Activated T-cell treated with anti-CD3 and anti-CD28 coated beads, Interleukin-2, amount 50 U/mL, for 24 hours (primary cell): ENCODE measurements at regions not wholly inside any gene's neighbourhood (a gene's known extent, or its start where the extent isn't known, plus 50 kb on each side); places are given as distances from the start of the nearest gene placed in this dataset.
"Not testable (repeated sequence)": the region's sequence is repeated elsewhere in the genome, so short reads cannot be mapped to it uniquely, and the experiment has no call there.

ENCODE experiments used
- DNase-seq: peaks from one replicate; pipeline ENCODE4 v3.0.0-alpha.2; 2020
- H3K27ac Mint-ChIP-seq: 2 replicates; pipeline ENCODE4 v1.8.0; 2020; ENCODE audit warnings: mild to moderate bottlenecking, mixed read lengths
- H3K27me3 Mint-ChIP-seq: 2 replicates; pipeline ENCODE4 v1.8.0; 2020; ENCODE audit warnings: mixed read lengths
- H3K36me3 Mint-ChIP-seq: 2 replicates; pipeline ENCODE4 v1.8.0; 2020; ENCODE audit warnings: low read depth, mixed read lengths
- H3K4me1 Mint-ChIP-seq: 2 replicates; pipeline ENCODE4 v1.8.0; 2020; ENCODE audit warnings: low read depth, mixed read lengths
- H3K4me3 Mint-ChIP-seq: 2 replicates; pipeline ENCODE4 v1.8.0; 2020; ENCODE audit warnings: mild to moderate bottlenecking, moderate library complexity, mixed read lengths
- H3K9me3 Mint-ChIP-seq: 2 replicates; pipeline ENCODE4 v1.8.0; 2020; ENCODE audit warnings: mixed read lengths

- Mint-ChIP-seq H3K4me3 (no peak overlapping the region), H3K27ac (no peak overlapping the region), H3K27me3 (peaks cover 3% of the 10 kb centered on the region), H3K9me3 (no peaks in the 10 kb centered on the region), H3K4me1 (no peaks in the 10 kb centered on the region), H3K36me3 (no peaks in the 10 kb centered on the region)
- no peak for DNase-seq
Observed at GRCh38 chr7:138204982-138205298, 128.7 kb downstream of the AKR1D1 start.

- DNase-seq: no peak
- Mint-ChIP-seq H3K36me3 (no peaks in the 10 kb centered on the region), H3K9me3 (no peaks in the 10 kb centered on the region)
Observed at GRCh38 chr7:138205614-138206150, 129.4 kb downstream of the AKR1D1 start.

GRCh38 chr7:138207555-138207971, 131.3 kb downstream of the AKR1D1 start:
- no peak for DNase-seq
- H3K4me1 Mint-ChIP-seq: no peaks in the 10 kb centered on the region
- no peak overlapping the region for H3K4me3 Mint-ChIP-seq
- no peaks in the 10 kb centered on the region for H3K36me3 Mint-ChIP-seq
- H3K27ac Mint-ChIP-seq: no peak overlapping the region
- no peaks in the 10 kb centered on the region for H3K27me3 Mint-ChIP-seq
- no peaks in the 10 kb centered on the region for H3K9me3 Mint-ChIP-seq

More at GRCh38 chr7:138205614-138206150, 129.4 kb downstream of the AKR1D1 start:
- Mint-ChIP-seq H3K4me3 (no peak overlapping the region), H3K27me3 (peaks cover 3% of the 10 kb centered on the region), H3K27ac (no peak overlapping the region), H3K4me1 (no peaks in the 10 kb centered on the region)

- DNase-seq: no peak
- no peak overlapping the region for H3K27ac Mint-ChIP-seq
- no peaks in the 10 kb centered on the region for H3K27me3 Mint-ChIP-seq
- no peak overlapping the region for H3K4me3 Mint-ChIP-seq
- no peaks in the 10 kb centered on the region for H3K36me3 Mint-ChIP-seq
- no peaks in the 10 kb centered on the region for H3K9me3 Mint-ChIP-seq
- no peaks in the 10 kb centered on the region for H3K4me1 Mint-ChIP-seq
Observed at GRCh38 chr7:138208142-138208570, 131.9 kb downstream of the AKR1D1 start.

- no peak overlapping the region for H3K4me3 Mint-ChIP-seq
- no peaks in the 10 kb centered on the region for H3K4me1 Mint-ChIP-seq
- no peak for DNase-seq
- H3K27ac Mint-ChIP-seq: no peak overlapping the region
- no peaks in the 10 kb centered on the region for H3K27me3 Mint-ChIP-seq
- H3K36me3 Mint-ChIP-seq: no peaks in the 10 kb centered on the region
- H3K9me3 Mint-ChIP-seq: no peaks in the 10 kb centered on the region
Observed at GRCh38 chr7:138208864-138209263, 132.6 kb downstream of the AKR1D1 start.

GRCh38 chr7:138212314-138212713, 136.1 kb downstream of the AKR1D1 start:
- DNase-seq: no peak

GRCh38 chr7:138214926-138215325, 138.7 kb downstream of the AKR1D1 start:
- Mint-ChIP-seq H3K27me3 (no peaks in the 10 kb centered on the region), H3K4me3 (no peak overlapping the region), H3K9me3 (peaks cover 2% of the 10 kb centered on the region), H3K36me3 (no peaks in the 10 kb centered on the region), H3K27ac (no peak overlapping the region), H3K4me1 (no peaks in the 10 kb centered on the region)
- DNase-seq: no peak

More at GRCh38 chr7:138212314-138212713, 136.1 kb downstream of the AKR1D1 start:
- no peaks in the 10 kb centered on the region for H3K36me3 Mint-ChIP-seq
- H3K27ac Mint-ChIP-seq: no peak overlapping the region
- no peak overlapping the region for H3K4me3 Mint-ChIP-seq
- H3K27me3 Mint-ChIP-seq: no peaks in the 10 kb centered on the region
- no peaks in the 10 kb centered on the region for H3K9me3 Mint-ChIP-seq
- H3K4me1 Mint-ChIP-seq: no peaks in the 10 kb centered on the region

GRCh38 chr7:138220321-138220720, 144.1 kb downstream of the AKR1D1 start:
- not testable (repeated sequence) for H3K36me3 Mint-ChIP-seq, H3K4me3 Mint-ChIP-seq, DNase-seq, H3K27me3 Mint-ChIP-seq, H3K9me3 Mint-ChIP-seq, H3K4me1 Mint-ChIP-seq, H3K27ac Mint-ChIP-seq

- not testable (repeated sequence) for H3K27me3 Mint-ChIP-seq, H3K4me3 Mint-ChIP-seq, DNase-seq, H3K9me3 Mint-ChIP-seq, H3K36me3 Mint-ChIP-seq, H3K4me1 Mint-ChIP-seq, H3K27ac Mint-ChIP-seq
Observed at GRCh38 chr7:138221388-138221787, 145.1 kb downstream of the AKR1D1 start.

GRCh38 chr7:138223402-138223879, 147.2 kb downstream of the AKR1D1 start:
- no peaks in the 10 kb centered on the region for H3K4me1 Mint-ChIP-seq
- no peaks in the 10 kb centered on the region for H3K36me3 Mint-ChIP-seq
- no peak overlapping the region for H3K27ac Mint-ChIP-seq
- H3K9me3 Mint-ChIP-seq: peaks cover 6% of the 10 kb centered on the region
- no peak for DNase-seq
- peaks cover 5% of the 10 kb centered on the region for H3K27me3 Mint-ChIP-seq
- H3K4me3 Mint-ChIP-seq: no peak overlapping the region

GRCh38 chr7:138226001-138226476, 149.8 kb downstream of the AKR1D1 start:
- H3K4me3 Mint-ChIP-seq: no peak overlapping the region
- no peak for DNase-seq
- H3K9me3 Mint-ChIP-seq: peaks cover 2% of the 10 kb centered on the region
- no peaks in the 10 kb centered on the region for H3K36me3 Mint-ChIP-seq
- H3K4me1 Mint-ChIP-seq: no peaks in the 10 kb centered on the region
- no peak overlapping the region for H3K27ac Mint-ChIP-seq
- peaks cover 9% of the 10 kb centered on the region for H3K27me3 Mint-ChIP-seq

- Mint-ChIP-seq H3K27me3 (peaks cover 11% of the 10 kb centered on the region), H3K36me3 (no peaks in the 10 kb centered on the region), H3K9me3 (no peaks in the 10 kb centered on the region), H3K4me1 (no peaks in the 10 kb centered on the region), H3K27ac (no peak overlapping the region), H3K4me3 (no peak overlapping the region)
- DNase-seq: no peak
Observed at GRCh38 chr7:138226745-138227279, 150.6 kb downstream of the AKR1D1 start.

- H3K27me3 Mint-ChIP-seq: peaks cover 17% of the 10 kb centered on the region
- peaks cover 2% of the 10 kb centered on the region for H3K9me3 Mint-ChIP-seq
- H3K4me3 Mint-ChIP-seq: no peak overlapping the region
- no peak overlapping the region for H3K27ac Mint-ChIP-seq
- DNase-seq: no peak
- H3K36me3 Mint-ChIP-seq: no peaks in the 10 kb centered on the region
- H3K4me1 Mint-ChIP-seq: no peaks in the 10 kb centered on the region
Observed at GRCh38 chr7:138228119-138228518, 151.9 kb downstream of the AKR1D1 start.

GRCh38 chr7:138228769-138229168, 152.5 kb downstream of the AKR1D1 start:
- peaks cover 7% of the 10 kb centered on the region for H3K9me3 Mint-ChIP-seq
- H3K27ac Mint-ChIP-seq: no peak overlapping the region
- H3K36me3 Mint-ChIP-seq: no peaks in the 10 kb centered on the region
- no peaks in the 10 kb centered on the region for H3K4me1 Mint-ChIP-seq
- no peak for DNase-seq
- H3K4me3 Mint-ChIP-seq: no peak overlapping the region
- peaks cover 17% of the 10 kb centered on the region for H3K27me3 Mint-ChIP-seq

- H3K4me3 Mint-ChIP-seq: no peak overlapping the region
Observed at GRCh38 chr7:138233189-138233588, 156.9 kb downstream of the AKR1D1 start.

More at GRCh38 chr7:138233189-138233588, 156.9 kb downstream of the AKR1D1 start:
- Mint-ChIP-seq H3K36me3 (no peaks in the 10 kb centered on the region), H3K27ac (no peak overlapping the region), H3K27me3 (peaks cover 15% of the 10 kb centered on the region), H3K4me1 (no peaks in the 10 kb centered on the region), H3K9me3 (peaks cover 7% of the 10 kb centered on the region)
- DNase-seq: no peak
